ENCODE measurements at regions not wholly inside any gene's neighbourhood (a gene's known extent, or its start where the extent isn't known, plus 50 kb on each side); places are given as distances from the start of the nearest gene placed in this dataset.

- no peak for DNase-seq
- Histone ChIP-seq H3K27me3 (replicated peaks; ENCODE audit: control insufficient read depth, insufficient read depth, low read length) (no peaks in the 10 kb centered on the region), H3K36me3 (ENCODE audit: control insufficient read depth, insufficient read depth, low read length) (no peaks in the 10 kb centered on the region), H3K4me3 (ENCODE audit: low read depth, low read length) (no peak overlapping the region), H3K4me1 (no peaks in the 10 kb centered on the region), H3K9me3 (no peaks in the 10 kb centered on the region)
- TF ChIP-seq, protein P1, sequence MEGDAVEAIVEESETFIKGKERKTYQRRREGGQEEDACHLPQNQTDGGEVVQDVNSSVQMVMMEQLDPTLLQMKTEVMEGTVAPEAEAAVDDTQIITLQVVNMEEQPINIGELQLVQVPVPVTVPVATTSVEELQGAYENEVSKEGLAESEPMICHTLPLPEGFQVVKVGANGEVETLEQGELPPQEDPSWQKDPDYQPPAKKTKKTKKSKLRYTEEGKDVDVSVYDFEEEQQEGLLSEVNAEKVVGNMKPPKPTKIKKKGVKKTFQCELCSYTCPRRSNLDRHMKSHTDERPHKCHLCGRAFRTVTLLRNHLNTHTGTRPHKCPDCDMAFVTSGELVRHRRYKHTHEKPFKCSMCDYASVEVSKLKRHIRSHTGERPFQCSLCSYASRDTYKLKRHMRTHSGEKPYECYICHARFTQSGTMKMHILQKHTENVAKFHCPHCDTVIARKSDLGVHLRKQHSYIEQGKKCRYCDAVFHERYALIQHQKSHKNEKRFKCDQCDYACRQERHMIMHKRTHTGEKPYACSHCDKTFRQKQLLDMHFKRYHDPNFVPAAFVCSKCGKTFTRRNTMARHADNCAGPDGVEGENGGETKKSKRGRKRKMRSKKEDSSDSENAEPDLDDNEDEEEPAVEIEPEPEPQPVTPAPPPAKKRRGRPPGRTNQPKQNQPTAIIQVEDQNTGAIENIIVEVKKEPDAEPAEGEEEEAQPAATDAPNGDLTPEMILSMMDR (IDR thresholded peaks at IDR 0.05; ENCODE audit: insufficient read depth in 1 of 2, low read depth in 1 of 2, low read length in 1 of 2, severe bottlenecking in 1 of 2, unreplicated experiment in 1 of 2) = no peak
- CTCF ChIA-PET = no interaction called here
- intact Hi-C loops (cut with micrococcal nuclease; ENCODE audit: unreplicated experiment) = no loop called here
- BruUV-seq (replicated peaks) = no TSS peak
- H3K9me3 Mint-ChIP-seq (ENCODE audit: unreplicated experiment) = no peaks in the 10 kb centered on the region
- H3K36me3 Mint-ChIP-seq (ENCODE audit: insufficient read depth, unreplicated experiment) = no peaks in the 10 kb centered on the region
- H3K27ac Mint-ChIP-seq (ENCODE audit: unreplicated experiment) = no peak overlapping the region
- H3K4me1 Mint-ChIP-seq (ENCODE audit: low read depth, unreplicated experiment) = no peaks in the 10 kb centered on the region
- H3K4me3 Mint-ChIP-seq (ENCODE audit: unreplicated experiment) = no peak overlapping the region
- POLR2A ChIA-PET = no interaction called here
- H3K27me3 Mint-ChIP-seq (ENCODE audit: insufficient read depth, unreplicated experiment) = peaks cover 2% of the 10 kb centered on the region
Observed at GRCh38 chr11:98230678-98231077, 790.1 kb upstream of the CNTN5 start.

DNA sequence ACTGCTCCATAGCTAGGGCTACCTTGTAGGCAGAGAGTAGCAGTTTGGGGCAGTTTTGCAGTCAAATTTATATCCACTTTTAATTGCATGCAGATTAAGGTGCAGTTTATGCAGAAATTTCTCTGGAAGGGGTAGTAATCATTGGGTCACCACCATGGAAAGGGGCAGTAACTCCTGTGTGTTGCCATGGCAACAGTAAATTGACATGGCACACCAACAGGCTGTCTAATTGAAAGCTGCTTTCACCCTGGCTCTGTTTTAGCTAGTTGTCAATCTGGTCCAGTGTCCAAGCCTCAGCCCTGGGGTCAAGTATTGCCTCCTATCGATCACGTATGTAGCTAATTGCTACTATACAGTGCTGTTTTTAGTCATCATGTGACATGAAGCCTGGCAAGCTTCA is 786.1 kb upstream of the CNTN5 start:
- intact Hi-C loops (cut with micrococcal nuclease; ENCODE audit: unreplicated experiment) = no loop called here
- H3K27me3 Mint-ChIP-seq (ENCODE audit: insufficient read depth, unreplicated experiment) = peaks cover 2% of the 10 kb centered on the region
- H3K27ac Mint-ChIP-seq (ENCODE audit: unreplicated experiment) = no peak overlapping the region
- Histone ChIP-seq H3K27me3 (replicated peaks; ENCODE audit: control insufficient read depth, insufficient read depth, low read length) (no peaks in the 10 kb centered on the region), H3K36me3 (ENCODE audit: control insufficient read depth, insufficient read depth, low read length) (no peaks in the 10 kb centered on the region), H3K4me1 (no peaks in the 10 kb centered on the region), H3K4me3 (ENCODE audit: low read depth, low read length) (no peak overlapping the region), H3K9me3 (no peaks in the 10 kb centered on the region)
- no peak for DNase-seq
- CTCF ChIA-PET = no interaction called here
- no peaks in the 10 kb centered on the region for H3K36me3 Mint-ChIP-seq (ENCODE audit: insufficient read depth, unreplicated experiment)
- no peak overlapping the region for H3K4me3 Mint-ChIP-seq (ENCODE audit: unreplicated experiment)
- no peaks in the 10 kb centered on the region for H3K4me1 Mint-ChIP-seq (ENCODE audit: low read depth, unreplicated experiment)
- no TSS peak for BruUV-seq (replicated peaks)
- TF ChIP-seq, protein P1 (IDR thresholded peaks at IDR 0.05; ENCODE audit: insufficient read depth in 1 of 2, low read depth in 1 of 2, low read length in 1 of 2, severe bottlenecking in 1 of 2, unreplicated experiment in 1 of 2) = no peak
- peaks cover 9% of the 10 kb centered on the region for H3K9me3 Mint-ChIP-seq (ENCODE audit: unreplicated experiment)
- POLR2A ChIA-PET = no interaction called here

DNA sequence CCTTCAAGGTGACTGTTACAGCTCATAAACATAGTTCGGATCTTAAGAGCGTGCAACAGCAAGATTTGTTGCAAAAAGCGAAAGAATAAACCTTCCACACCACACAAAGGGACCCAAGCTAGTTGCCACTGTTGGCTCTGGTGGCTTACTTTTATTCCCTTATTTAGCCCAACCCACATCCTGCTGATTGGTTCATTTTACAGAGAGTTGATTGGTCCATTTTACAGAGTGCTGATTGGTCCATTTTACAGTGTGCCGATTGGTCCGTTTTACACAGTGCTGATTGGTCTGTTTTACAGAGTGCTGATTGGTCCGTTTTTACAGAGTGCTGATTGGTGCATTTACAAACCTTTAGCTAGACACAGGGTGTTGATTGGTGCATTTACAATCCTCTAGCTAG is 776.9 kb upstream of the CNTN5 start:
- Mint-ChIP-seq H3K27me3 (ENCODE audit: insufficient read depth, unreplicated experiment) (no peaks in the 10 kb centered on the region), H3K4me1 (ENCODE audit: low read depth, unreplicated experiment) (no peaks in the 10 kb centered on the region), H3K9me3 (ENCODE audit: unreplicated experiment) (peaks cover 29% of the 10 kb centered on the region), H3K27ac (ENCODE audit: unreplicated experiment) (no peak overlapping the region), H3K4me3 (ENCODE audit: unreplicated experiment) (no peak overlapping the region), H3K36me3 (ENCODE audit: insufficient read depth, unreplicated experiment) (no peaks in the 10 kb centered on the region)
- H3K27me3 ChIP-seq (replicated peaks; ENCODE audit: control insufficient read depth, insufficient read depth, low read length) = no peaks in the 10 kb centered on the region
- BruUV-seq (replicated peaks) = no TSS peak
- no peaks in the 10 kb centered on the region for H3K36me3 ChIP-seq (ENCODE audit: control insufficient read depth, insufficient read depth, low read length)
- DNase-seq = no peak
- TF ChIP-seq, protein P1 (IDR thresholded peaks at IDR 0.05; ENCODE audit: insufficient read depth in 1 of 2, low read depth in 1 of 2, low read length in 1 of 2, severe bottlenecking in 1 of 2, unreplicated experiment in 1 of 2) = no peak
- POLR2A ChIA-PET = no interaction called here
- no peak overlapping the region for H3K4me3 ChIP-seq (ENCODE audit: low read depth, low read length)
- CTCF ChIA-PET = no interaction called here
- H3K4me1 ChIP-seq = no peaks in the 10 kb centered on the region
- intact Hi-C loops (cut with micrococcal nuclease; ENCODE audit: unreplicated experiment) = no loop called here
- H3K9me3 ChIP-seq = no peaks in the 10 kb centered on the region
